ENCODE measurements at regions not wholly inside any gene's neighbourhood (a gene's known extent, or its start where the extent isn't known, plus 50 kb on each side); places are given as distances from the start of the nearest gene placed in this dataset.

- Histone ChIP-seq H3K27me3 (no peaks in the 10 kb centered on the region), H3K9me3 (no peaks in the 10 kb centered on the region), H3K4me3 (no peak overlapping the region), H3K27ac (no peak overlapping the region), H3K4me1 (no peaks in the 10 kb centered on the region), H3K36me3 (no peaks in the 10 kb centered on the region)
- DNase-seq = no peak
- WGBS, 2 donors = 56% methylated on average over 6 of the region's 6 CpGs
- TF ChIP-seq POLR2A (IDR thresholded peaks at IDR 0.05) (no peak), CTCF (IDR thresholded peaks at IDR 0.05) (no peak)
- intact Hi-C loops (cut with DNase I) = no loop called here
These were observed 340.1 kb upstream of the ESRRG start for GRCh38 chr1:217063172-217063908.

DNA sequence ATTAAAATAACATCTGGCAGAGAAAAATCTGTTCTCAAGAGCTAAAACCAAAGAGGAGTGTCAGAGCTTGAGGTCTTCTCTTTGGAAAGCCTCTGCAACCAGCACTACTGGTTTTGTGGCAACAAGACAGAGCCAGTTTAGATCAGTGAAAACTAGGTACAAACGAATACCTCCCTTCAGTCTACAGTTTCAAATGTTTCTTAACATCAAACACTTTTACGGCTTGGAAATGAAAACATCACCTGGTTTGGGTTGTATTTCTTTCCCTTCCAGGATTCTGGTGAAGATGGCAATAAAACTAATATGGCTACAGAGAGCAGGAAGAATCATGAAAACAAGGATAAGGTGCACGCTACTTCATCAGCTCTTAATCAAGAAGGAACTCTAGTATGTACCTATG is 339.4 kb upstream of the ESRRG start:
- no peaks in the 10 kb centered on the region for H3K27me3 ChIP-seq
- H3K4me3 ChIP-seq = no peak overlapping the region
- H3K36me3 ChIP-seq = no peaks in the 10 kb centered on the region
- WGBS, 2 donors = 56 to 74% methylated on average over 3 of the region's 3 CpGs
- no peaks in the 10 kb centered on the region for H3K9me3 ChIP-seq
- intact Hi-C loops (cut with DNase I) = no loop called here
- no peak for TF ChIP-seq CTCF (IDR thresholded peaks at IDR 0.05)
- TF ChIP-seq POLR2A (IDR thresholded peaks at IDR 0.05) = no peak
- no peak for DNase-seq
- H3K27ac ChIP-seq = no peak overlapping the region
- no peaks in the 10 kb centered on the region for H3K4me1 ChIP-seq

DNA sequence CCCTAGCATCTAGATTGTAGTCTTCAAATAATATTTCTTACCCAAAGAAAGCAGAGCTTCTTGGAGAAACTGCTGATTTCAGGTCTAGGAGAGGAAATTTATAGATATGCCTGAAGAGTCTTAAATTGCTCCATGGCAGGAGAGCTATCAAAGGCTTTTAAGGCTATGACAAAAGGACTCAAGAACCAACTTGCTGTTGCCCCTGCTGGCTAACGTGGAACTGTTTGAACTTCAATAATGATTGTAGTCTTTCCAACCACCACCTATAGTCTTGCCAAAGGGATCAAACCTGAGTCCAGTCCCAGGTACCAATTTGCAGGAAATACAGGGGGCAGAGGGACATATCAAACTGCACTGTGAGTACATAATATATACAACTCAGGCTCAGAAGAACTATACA is 336.2 kb upstream of the ESRRG start:
- Histone ChIP-seq H3K4me3 (no peak overlapping the region), H3K4me1 (no peaks in the 10 kb centered on the region), H3K36me3 (no peaks in the 10 kb centered on the region), H3K27me3 (no peaks in the 10 kb centered on the region), H3K27ac (no peak overlapping the region), H3K9me3 (no peaks in the 10 kb centered on the region)
- WGBS, 2 donors = 13 to 46% methylated on average over 1 of the region's 1 CpG
- intact Hi-C loops (cut with DNase I) = no loop called here
- TF ChIP-seq POLR2A (IDR thresholded peaks at IDR 0.05) = no peak
- TF ChIP-seq CTCF (IDR thresholded peaks at IDR 0.05) = no peak
- DNase-seq = no peak

- intact Hi-C loops (cut with DNase I) = no loop called here
- H3K9me3 ChIP-seq = no peaks in the 10 kb centered on the region
- TF ChIP-seq POLR2A (IDR thresholded peaks at IDR 0.05) (no peak), CTCF (IDR thresholded peaks at IDR 0.05) (no peak)
- H3K27ac ChIP-seq = no peak overlapping the region
- no peaks in the 10 kb centered on the region for H3K4me1 ChIP-seq
- H3K27me3 ChIP-seq = no peaks in the 10 kb centered on the region
- no peak overlapping the region for H3K4me3 ChIP-seq
- DNase-seq = no peak
- WGBS, 2 donors = 61 to 77% methylated on average over 2 to 3 of the region's 3 CpGs
- H3K36me3 ChIP-seq = no peaks in the 10 kb centered on the region
These were observed 330.4 kb upstream of the ESRRG start for GRCh38 chr1:217053676-217054075.

- H3K9me3 ChIP-seq = no peaks in the 10 kb centered on the region
- no peak overlapping the region for H3K4me3 ChIP-seq
- no peak for DNase-seq
- no peaks in the 10 kb centered on the region for H3K4me1 ChIP-seq
- intact Hi-C loops (cut with DNase I) = no loop called here
- TF ChIP-seq CTCF (IDR thresholded peaks at IDR 0.05) (no peak), POLR2A (IDR thresholded peaks at IDR 0.05) (no peak)
- WGBS, 2 donors = 57 to 75% methylated on average over 2 of the region's 2 CpGs
- H3K27ac ChIP-seq = no peak overlapping the region
- no peaks in the 10 kb centered on the region for H3K27me3 ChIP-seq
- no peaks in the 10 kb centered on the region for H3K36me3 ChIP-seq
These were observed 329.4 kb upstream of the ESRRG start for GRCh38 chr1:217052626-217053025.
